HG03469 (cell line): ENCODE measurements at regions not wholly inside any gene's neighbourhood (a gene's known extent, or its start where the extent isn't known, plus 50 kb on each side); places are given as distances from the start of the nearest gene placed in this dataset.

Experiments
- ATAC-seq: cut with Tn5 transposase; IDR thresholded peaks from one replicate; pipeline ENCODE4 v1.9.1; 2021; ENCODE audit warnings: mild to moderate bottlenecking, moderate library complexity, moderate number of reproducible peaks; ENCODE audit not compliant: unreplicated experiment

GRCh38 chr17:33473061-33473460, 180.0 kb upstream of the ASIC2 start:
- no peak for ATAC-seq

- no peak for ATAC-seq
Measured at GRCh38 chr17:33474789-33475188, 181.7 kb upstream of the ASIC2 start.

- no peak for ATAC-seq
Measured at GRCh38 chr17:33475594-33475993, 182.5 kb upstream of the ASIC2 start.

- no peak for ATAC-seq
Measured at GRCh38 chr17:33481652-33482051, 188.6 kb upstream of the ASIC2 start.

- ATAC-seq: no peak
Measured at GRCh38 chr17:33482636-33483035, 189.5 kb upstream of the ASIC2 start.

GRCh38 chr17:33484559-33484958, 191.5 kb upstream of the ASIC2 start:
- no peak for ATAC-seq

- no peak for ATAC-seq
Measured at GRCh38 chr17:33486135-33486885, 193.2 kb upstream of the ASIC2 start.

- ATAC-seq: no peak
Measured at GRCh38 chr17:33487187-33487879, 194.2 kb upstream of the ASIC2 start.

- ATAC-seq: no peak
Measured at GRCh38 chr17:33491871-33492481, 198.9 kb upstream of the ASIC2 start.

GRCh38 chr17:33492731-33493265, 199.7 kb upstream of the ASIC2 start:
- ATAC-seq: no peak

- ATAC-seq: no peak
Measured at GRCh38 chr17:33493566-33493965, 200.5 kb upstream of the ASIC2 start.

GRCh38 chr17:33494151-33494550, 201.1 kb upstream of the ASIC2 start:
- no peak for ATAC-seq

- ATAC-seq: no peak
Measured at GRCh38 chr17:33497623-33498022, 204.5 kb upstream of the ASIC2 start.

GRCh38 chr17:33498069-33498468, 205.0 kb upstream of the ASIC2 start:
- no peak for ATAC-seq

- ATAC-seq: no peak
Measured at GRCh38 chr17:33499040-33499439, 205.9 kb upstream of the ASIC2 start.

- ATAC-seq: no peak
Measured at GRCh38 chr17:33500151-33500550, 207.1 kb upstream of the ASIC2 start.

GRCh38 chr17:33501185-33501584, 208.1 kb upstream of the ASIC2 start:
- no peak for ATAC-seq

- no peak for ATAC-seq
Measured at GRCh38 chr17:33504571-33504970, 211.5 kb upstream of the ASIC2 start.

GRCh38 chr17:33506889-33507650, 214.0 kb upstream of the ASIC2 start:
- ATAC-seq: no peak

- ATAC-seq: no peak
Measured at GRCh38 chr17:33508215-33508614, 215.1 kb upstream of the ASIC2 start.

GRCh38 chr17:33509331-33509730, 216.2 kb upstream of the ASIC2 start:
- no peak for ATAC-seq
